Activated CD4-positive, alpha-beta T cell treated with anti-CD3 and anti-CD28 coated beads, Interleukin-10, Interleukin-2, amounts not matched to agents 100 ng/mL and 50 ng/mL, durations not matched to agents 16 hours and 8 hours (primary cell): ENCODE measurements at regions not wholly inside any gene's neighbourhood (a gene's known extent, or its start where the extent isn't known, plus 50 kb on each side); places are given as distances from the start of the nearest gene placed in this dataset.
A peak's percentile ranks its signal among the peaks of the same experiment; 100 is the strongest.
"Not testable (repeated sequence)": the region's sequence is repeated elsewhere in the genome, so short reads cannot be mapped to it uniquely, and the experiment has no call there.

Experiments used
- DNase-seq: peaks from one replicate; pipeline ENCODE4 v3.0.0-alpha.2; 2020

DNA sequence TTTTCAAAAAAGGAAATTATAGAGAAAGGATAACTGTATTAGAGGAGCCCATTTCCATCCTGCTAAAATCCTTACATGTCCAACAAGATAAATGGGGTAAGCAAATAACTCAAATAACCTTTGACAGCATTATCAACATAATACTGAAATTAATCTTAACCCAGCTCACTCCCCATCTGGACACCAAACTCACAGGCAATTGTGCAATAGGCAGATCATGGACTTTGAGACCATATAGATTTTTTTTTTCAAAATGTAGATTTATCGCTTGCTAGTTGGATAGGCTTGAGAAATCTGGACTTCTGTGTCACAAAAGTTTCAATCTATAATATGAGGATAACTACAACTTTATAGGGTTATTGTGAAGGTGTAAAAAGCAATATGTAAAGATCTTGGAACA lies 134.4 kb upstream of the ASCC3 start:
- DNase-seq, result no peak

DNA sequence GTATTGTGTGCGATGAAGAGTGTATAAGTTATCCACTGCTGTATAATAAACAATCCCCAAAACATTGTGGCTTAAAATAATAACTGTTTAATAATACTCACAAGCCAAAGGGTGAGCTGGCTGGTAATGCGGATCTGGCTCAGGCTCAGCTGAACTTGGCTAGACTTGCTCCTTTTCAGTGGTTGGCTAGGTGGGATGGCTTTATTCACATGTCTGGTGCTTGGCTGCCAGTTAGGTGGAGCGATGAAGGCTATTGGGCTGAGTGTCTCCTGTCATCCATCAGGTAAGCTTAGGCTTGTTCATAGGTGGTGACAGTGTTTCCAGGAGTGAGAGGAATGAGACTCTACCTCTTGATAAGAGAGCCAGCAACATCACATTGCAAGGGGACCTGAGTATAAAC lies 135.0 kb upstream of the ASCC3 start:
- no peak for DNase-seq

DNA sequence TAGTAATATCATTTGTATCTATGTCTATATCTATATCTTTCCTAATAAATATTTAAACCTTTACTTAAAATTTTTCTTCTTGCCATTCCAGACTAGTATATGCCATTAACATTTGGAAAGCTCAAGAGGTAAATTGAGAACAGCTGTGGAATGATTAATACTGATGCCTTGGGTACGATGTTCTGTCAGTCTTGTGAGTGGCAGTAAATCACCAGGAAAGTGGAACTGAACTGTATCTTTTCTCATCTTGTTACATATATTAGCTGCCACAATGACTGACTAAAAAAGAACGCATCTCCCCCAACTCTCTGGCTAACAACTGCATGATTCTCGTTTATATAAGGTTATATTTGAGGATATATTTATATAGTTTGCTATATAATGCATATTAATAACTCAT lies 137.0 kb upstream of the ASCC3 start:
- no peak for DNase-seq

DNA sequence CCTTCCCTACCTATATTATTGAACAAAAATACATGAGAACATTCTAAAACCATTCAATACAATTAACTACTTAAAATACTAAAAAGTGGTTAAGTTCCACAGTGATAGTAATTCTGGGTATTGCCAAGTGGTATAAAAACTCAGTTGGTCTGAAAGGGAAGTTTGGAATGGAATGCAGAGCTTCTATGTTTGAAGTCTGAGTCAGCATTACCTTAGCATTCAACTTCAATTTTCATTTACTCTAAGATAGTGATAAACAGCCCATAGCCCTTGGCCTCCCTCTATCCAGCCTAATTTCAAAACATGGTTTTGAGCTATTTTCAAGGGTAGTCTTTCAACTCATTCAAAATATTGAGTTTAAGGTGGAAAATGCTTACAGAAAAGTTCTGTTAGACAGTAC lies 140.4 kb upstream of the ASCC3 start:
- DNase-seq, result no peak

DNA sequence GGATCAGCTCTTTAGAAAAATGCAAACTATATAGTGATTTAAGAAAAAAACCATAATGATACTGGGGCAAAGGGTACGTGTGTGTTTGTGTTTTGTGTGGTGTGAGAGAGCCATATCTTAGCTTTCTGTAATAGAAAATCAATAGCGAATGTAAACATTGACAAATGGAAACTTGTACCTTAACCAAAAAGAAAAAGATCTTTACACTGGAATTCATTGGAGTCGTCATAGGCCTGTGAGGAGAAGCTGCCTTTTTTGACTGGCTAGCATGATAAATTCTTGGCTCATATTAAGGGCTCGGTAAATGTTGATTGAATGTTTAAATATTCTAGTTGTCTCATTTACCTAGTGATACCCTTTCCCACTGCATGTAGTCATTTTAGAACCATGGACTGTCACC lies 161.8 kb upstream of the ASCC3 start:
- no peak for DNase-seq

DNA sequence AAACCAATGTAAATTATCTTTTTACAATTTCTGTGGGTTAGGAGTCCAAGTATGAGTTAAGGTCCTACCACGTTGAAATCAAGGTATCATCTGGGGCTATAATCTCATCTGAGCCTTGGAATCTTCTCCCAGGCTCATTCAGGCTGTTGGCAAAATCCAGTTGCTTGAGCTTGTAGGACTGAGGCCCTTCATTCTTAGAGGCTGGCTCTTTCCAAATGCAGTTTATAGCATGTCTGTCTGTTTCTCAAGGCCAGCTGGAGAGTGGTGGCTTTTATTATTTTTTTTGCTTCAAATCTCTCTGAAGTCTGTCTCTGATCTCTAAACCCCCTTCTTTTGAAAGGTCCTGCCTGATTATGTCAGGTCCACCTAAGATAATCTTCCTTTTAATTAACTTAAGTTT lies 177.2 kb upstream of the ASCC3 start:
- DNase-seq, result no peak

DNA sequence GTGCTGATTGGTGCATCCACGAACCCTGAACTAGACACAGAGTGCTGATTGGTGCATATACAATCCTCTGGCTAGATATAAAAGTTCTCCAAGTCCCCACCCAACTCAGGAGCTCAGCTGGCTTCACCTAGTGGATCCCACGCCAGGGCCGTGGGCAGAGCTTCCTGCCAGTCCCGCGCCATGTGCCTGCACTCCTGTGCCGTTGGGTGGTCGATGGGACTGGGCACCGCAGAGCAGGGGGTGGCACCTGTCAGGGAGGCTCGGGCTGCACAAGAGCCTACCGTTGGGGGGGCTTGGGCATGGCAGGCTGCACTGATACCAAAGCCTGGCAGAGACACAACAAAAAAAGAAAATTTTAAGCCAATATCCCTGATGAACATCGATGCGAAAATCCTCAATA lies 185.4 kb upstream of the ASCC3 start:
- no peak for DNase-seq

DNA sequence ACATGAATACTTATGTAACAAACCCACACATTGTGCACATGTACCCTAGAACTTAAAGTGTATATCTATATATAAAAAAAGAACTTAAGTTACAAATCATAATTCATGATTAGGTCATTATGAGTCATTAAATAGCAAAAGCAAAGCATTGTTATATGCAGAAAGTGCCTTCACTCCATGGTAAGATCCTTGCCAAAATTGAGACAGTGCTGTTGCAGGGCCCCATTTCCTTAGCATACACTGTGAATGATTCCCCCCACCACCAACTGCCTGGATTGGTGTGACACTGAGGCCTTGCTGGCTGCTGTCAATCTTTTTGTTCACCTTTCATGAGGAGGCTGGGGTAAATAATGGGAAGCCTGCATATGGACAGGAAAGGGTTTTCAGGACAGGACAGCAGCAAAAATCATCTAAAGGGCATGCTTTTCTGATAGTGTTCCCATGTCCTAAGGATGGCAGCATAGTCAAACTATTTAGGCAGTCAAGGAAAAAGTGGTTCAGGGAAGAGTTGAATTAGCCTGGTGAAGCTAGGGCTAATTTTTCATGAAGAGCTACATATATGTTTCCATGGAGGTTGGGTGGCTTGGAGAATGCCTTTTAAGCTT lies 188.2 kb upstream of the ASCC3 start:
- no peak for DNase-seq

DNA sequence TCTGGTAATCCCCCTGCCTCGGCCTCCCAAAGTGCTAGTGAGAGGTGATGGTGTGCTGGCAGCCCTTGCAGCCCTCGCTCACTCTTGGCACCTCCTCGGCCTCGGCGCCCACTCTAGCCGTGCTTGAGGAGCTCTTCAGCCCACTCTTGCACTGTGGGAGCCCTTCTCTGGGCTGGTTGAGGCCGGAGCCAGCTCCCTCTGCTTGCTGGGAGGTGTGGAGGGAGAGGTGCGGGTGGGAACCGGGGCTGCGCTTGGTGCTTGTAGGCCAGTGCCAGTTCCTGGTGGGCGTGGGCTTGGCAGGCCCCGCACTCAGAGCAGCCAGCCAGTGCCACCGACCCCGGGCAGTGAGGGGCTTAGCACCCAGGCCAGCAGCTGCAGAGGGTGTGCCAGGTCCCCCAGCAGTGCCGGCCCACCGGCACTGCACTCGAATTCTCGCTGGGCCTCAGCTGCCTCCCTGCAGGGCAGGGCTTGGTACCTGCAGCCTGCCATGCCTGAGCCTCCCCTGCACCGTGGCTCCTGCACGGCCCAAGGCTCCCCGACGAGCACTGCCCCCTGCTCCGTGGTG lies 189.0 kb upstream of the ASCC3 start:
- no peak for DNase-seq

DNA sequence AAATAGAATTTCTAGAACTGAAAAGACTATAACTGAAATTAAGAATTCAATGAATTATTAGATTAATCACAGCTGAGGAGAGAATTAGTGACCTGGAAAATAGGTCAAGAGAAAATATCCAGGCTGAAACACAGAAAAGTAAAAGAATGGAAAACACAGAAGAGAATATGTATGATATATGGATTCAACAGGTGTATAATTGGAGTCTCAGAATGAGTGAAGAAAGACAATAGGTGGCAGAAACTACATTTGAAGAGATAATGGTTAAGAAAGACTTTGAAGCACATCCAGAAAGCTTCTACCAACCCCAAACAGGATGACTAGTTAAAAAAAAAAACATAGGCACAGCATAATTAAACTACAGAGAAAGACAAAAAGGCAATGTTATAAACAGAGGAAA lies 196.2 kb upstream of the ASCC3 start:
- DNase-seq, result no peak

DNA sequence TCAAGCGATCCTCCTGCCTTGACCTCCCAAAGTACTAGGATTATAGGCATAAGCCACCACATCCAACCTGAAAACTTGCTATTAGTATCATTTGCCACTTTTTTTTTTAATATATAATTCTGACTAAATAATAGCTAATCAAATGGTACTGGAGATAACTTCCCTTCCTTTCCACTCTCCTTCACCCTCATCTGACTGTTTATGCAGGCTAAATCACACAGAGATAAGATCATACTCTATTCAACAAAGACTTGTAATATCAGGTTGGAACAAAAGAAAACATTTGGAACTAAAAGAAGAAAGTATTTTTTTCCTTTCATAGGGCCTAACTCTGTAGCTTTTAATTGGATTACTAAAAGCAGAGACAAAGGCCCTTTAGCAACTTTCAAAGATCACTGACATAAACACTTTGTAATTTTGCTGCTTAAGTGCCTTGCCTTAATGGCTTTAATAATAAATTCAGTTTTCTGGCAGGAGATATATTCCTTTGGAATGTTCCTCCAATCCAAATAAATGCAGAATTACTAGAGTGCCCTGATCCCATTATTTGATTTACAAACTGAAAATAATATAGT lies 198.7 kb upstream of the ASCC3 start:
- no peak for DNase-seq

DNA sequence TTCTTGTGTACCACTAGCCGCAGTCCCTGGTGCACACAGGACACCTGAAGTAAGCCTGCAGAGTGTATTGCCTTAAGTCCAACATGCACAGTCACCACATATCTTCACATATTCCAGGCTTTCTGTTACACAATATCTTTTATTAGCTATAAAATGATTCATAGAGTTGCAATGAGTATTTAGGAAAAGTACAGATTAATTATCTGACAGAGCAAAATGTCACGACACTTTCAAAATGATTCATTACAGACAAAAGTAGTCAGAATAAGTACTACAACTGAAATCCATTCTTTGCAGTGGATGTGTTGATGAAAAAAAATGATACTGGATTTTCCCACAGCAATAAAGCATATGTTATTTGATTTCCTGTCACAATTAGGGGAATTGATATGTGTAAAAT lies 199.5 kb upstream of the ASCC3 start:
- no peak for DNase-seq

DNA sequence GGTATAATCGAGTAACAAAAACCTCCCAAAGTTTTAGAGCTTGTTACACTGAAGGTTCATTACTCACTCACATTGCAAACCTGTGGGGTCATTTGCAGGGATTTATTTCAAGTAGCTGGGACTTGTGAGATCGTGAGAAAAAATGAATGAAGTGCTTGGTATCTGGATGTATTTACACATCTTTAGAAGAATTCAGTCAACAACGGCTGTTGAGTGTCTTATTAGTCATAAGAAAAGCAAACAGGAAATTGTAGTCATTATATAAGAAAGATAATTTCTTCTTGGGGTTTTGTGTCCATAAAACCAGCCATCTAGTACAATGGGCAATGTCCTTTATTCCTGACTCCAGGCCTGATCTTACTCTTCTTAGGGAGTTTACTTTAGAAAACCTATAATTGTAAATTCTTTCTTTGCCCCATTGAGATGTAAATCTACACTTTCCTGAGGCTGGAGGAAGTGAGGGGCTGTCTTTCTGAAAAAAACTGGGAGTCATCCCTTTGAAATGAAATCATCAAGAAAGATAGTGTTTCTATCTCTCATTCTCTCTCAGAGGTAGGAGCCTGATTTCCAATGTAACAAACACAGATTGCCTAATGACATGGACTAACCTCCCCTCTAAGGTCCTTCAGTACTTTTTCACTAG lies 202.5 kb upstream of the ASCC3 start:
- peak; percentile 8 for DNase-seq

DNA sequence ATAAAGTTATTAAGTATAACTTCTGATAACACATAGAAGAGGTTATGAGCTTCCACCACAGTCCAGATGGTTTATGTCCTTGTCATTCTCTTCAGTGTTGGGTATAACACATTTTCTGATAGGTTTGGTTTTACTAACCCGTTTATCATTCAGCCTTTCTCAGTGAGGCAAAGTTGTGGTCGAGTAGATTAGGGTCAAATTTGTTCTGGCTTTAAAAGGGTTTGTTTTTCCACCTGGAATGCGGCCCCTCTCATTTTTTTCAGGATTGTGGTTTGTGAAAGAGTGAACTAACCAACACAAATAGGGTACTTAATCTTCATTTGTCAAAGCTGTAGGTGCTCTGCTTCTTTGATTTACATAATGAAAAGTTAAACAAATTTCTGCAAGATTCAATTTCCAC lies 204.2 kb upstream of the ASCC3 start:
- no peak for DNase-seq

DNA sequence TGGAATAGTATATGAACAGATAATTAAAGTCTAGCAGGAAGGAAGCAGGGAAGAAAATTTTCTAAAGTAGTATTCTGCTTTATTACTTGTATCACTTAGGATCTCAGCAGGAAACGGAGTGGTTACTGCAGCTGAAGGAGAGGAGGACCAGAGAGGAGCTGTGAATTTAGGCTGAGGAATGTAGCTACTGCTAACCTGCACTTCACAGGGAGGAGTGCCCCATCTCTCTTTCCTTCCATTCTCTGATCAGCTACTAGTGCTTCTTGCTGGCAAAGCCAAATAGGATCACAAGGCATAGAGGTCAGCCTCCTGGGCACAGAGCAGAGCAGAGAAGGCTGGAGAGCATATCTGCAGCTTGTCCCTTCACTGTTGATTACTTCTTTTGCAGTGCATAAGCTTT lies 205.3 kb upstream of the ASCC3 start:
- DNase-seq, result no peak

DNA sequence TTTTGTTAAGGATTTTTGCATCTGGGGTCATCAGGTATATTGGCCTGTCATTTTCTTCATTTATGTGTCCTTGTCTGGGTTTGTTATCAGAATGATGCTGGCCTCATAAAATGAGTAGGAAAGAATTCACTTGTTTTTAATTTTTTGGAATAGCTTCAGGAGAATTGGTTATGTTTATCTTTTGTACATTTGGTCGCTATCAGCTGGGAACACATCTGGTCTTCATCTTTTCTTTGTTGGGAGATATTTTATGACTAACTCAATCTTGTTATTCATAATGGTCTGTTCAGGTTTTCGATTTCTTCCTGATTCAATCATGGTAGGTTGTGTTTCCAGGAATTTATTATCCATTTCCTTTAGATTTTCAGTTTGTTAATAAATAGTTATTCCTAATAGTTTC lies 207.5 kb upstream of the ASCC3 start:
- no peak for DNase-seq

DNA sequence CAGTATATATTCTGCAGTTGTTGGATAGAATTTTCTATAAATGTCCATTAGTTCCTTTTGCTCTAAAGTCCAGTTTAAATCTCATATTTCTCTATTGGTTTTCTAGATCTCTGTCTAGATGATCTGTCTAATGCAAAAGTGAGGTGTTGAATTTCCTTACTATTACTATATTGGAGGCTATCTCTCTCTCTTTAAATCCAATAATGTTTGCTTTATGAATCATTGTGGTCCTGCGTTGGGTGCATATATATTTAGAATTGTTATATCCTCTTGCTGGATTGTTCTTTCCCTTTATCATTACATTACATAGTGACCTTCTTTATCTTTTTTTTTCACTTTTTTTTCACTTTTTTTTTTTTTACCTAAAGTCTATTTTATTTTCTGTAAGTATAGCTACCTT lies 208.5 kb upstream of the ASCC3 start:
- DNase-seq, result no peak

DNA sequence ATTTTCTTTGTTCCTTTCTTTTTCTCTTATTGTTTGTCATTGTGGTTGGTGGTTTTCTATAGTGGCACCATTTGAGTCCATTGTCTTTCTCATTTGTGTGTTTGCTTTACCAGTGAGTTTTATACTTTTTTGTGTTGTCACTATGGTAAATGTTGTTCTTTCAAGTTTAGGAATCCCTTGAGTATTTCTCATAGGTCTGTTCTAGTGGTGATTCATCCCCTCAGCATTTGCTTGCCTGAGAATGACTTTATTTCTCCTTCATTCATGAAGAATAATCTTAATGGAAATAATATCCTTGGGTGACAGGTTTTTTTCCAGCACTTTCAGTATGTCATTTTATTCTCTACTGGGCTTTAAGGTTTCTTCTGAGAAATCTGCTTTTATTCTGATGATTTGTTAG lies 209.2 kb upstream of the ASCC3 start:
- DNase-seq, result no peak

DNA sequence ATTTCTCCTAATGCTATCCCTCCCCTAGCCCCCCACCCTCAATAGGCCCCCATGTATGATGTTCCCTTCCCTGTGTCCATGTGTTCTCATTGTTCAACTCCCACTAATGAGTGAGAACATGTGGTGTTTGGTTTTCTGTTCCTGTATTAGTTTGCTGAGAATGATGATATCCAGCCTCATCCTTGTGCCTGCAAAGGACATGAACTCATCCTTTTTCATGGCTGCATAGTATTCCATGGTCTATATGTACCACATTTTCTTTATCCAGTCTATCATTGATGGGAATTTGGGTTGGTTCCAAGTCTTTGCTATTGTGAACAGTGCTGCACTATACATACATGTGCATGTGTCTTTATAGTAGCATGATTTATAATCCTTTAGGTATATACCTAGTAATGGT lies 217.5 kb upstream of the ASCC3 start:
- not testable (repeated sequence) for DNase-seq

DNA sequence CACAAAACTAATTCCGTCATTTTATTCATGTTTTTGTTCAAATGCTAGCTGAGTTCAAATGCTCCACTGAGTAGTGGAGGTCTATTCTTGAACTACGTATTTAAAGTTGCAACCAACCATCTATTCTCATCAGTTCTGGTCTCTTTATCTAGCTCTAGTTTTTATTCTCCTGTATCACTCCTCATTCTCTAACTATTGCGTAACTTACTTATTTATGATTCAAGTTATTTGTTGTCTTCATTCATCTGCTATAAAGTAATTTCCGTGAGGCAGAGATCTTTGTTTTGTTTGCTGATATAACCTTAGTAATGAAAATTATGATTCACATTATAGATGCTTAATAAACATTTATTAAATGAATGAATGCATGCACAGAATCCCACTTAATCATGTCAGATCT lies 221.6 kb upstream of the ASCC3 start:
- DNase-seq, result no peak

DNA sequence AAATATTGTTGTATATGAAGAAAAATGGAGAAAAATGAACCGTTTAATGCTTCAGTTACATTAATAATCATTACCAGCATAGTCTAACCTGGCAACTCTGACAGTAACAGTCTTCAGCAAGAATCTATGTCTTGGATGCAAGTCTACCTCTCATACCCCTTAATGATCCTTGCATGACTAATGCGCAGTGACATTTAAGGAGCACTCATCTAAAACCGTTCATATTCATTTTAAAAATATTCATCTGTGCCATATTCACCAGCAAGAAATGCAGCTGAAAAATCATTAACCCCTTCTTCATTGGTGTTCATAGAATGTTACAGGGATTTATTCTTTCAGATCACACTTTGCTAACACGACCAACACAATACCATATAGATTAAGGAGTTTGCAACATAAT lies 227.2 kb upstream of the ASCC3 start:
- DNase-seq, result no peak

DNA sequence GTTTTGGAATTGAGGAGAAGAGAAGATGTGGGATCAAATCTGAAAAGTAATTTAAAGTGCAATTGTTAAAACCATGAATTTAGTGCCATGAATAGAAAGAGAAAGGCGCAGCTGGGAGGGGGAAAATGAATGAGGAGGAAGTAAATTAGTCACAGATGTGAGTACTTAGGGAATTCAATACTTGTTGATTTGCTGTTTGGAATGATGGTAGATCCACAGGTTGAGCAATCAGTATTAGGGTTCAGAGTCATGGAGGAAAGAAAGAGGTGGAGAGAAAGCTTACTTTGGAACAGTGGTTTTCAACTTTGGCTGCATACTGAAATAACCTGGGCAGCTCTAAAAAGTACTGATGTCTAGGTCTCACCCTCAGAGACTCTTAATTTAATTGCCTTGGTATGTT lies 229.7 kb upstream of the ASCC3 start:
- no peak for DNase-seq

DNA sequence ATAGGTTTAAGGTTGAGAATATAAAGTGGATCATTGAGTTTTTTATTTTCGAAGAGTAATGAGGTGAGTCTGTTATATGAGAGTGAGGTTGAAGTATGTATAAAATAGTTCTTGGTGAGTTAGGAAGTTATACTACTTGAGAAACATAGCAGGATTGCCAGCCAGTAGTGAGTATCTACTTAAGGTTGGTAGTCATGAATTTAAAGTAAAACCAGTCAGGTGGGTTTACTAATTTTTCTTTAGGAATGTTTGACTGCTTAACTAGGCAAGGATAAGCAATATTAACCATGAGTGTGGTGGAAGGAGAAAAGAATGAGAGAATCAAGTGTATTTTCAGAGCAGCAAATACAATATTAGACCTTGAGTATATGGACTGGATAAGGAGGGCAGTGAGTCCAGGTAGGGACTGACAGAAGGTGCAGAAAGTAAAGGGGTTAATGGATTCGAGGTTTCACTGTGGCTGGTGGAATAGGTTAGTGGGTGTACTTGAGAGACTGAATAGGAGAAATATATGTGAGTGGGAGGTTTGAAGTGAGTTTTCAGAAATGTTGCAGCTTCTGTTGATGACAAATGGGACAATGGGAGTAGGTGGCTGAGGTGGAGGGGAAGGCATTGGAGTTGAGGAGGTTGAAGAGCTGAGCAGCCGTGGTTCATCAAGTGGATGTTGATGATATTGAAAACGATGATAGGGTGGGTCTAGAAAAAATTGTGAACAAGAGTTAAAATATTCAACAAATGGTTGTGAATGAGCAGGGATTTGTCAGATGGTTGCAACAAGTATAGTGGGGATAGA lies 232.5 kb upstream of the ASCC3 start:
- DNase-seq, result no peak

DNA sequence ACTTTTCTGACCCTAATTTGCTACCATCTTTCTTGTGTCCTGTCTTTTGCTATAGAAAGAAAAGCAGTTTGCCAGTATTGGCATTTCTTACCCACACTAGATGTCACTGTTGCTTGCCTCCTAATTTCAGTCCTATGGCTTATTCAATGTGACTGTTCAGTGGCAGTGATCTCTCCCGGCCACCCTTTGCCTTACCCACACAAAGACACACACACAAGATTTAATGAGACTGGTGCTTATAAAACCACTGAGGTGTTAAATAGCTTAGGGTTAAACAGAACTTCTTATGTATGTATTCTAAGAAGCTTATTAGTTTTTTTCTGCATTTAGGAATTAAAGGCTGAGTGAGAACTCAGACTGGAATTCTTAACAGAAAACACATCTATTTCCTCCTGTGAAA lies 233.6 kb upstream of the ASCC3 start:
- peak; percentile 8 for DNase-seq
